ENCODE measurements at regions not wholly inside any gene's neighbourhood (a gene's known extent, or its start where the extent isn't known, plus 50 kb on each side); places are given as distances from the start of the nearest gene placed in this dataset.

- no peak for TF ChIP-seq POLR2AphosphoS5 (IDR thresholded peaks at IDR 0.05; ENCODE audit: low read length)
- no peak for TF ChIP-seq NRF1 (conservative IDR thresholded peaks at IDR 0.05; ENCODE audit: low read depth, low read length)
- TF ChIP-seq, protein P1, sequence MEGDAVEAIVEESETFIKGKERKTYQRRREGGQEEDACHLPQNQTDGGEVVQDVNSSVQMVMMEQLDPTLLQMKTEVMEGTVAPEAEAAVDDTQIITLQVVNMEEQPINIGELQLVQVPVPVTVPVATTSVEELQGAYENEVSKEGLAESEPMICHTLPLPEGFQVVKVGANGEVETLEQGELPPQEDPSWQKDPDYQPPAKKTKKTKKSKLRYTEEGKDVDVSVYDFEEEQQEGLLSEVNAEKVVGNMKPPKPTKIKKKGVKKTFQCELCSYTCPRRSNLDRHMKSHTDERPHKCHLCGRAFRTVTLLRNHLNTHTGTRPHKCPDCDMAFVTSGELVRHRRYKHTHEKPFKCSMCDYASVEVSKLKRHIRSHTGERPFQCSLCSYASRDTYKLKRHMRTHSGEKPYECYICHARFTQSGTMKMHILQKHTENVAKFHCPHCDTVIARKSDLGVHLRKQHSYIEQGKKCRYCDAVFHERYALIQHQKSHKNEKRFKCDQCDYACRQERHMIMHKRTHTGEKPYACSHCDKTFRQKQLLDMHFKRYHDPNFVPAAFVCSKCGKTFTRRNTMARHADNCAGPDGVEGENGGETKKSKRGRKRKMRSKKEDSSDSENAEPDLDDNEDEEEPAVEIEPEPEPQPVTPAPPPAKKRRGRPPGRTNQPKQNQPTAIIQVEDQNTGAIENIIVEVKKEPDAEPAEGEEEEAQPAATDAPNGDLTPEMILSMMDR (IDR thresholded peaks at IDR 0.05 in 2 of 3, conservative IDR thresholded peaks at IDR 0.05 in 1 of 3; ENCODE audit: control insufficient read depth in 2 of 3, extremely low read depth in 1 of 3, insufficient read depth in 1 of 3, low read depth in 3 of 3, low read length in 3 of 3), result no peak
- TF ChIP-seq, protein P2, sequence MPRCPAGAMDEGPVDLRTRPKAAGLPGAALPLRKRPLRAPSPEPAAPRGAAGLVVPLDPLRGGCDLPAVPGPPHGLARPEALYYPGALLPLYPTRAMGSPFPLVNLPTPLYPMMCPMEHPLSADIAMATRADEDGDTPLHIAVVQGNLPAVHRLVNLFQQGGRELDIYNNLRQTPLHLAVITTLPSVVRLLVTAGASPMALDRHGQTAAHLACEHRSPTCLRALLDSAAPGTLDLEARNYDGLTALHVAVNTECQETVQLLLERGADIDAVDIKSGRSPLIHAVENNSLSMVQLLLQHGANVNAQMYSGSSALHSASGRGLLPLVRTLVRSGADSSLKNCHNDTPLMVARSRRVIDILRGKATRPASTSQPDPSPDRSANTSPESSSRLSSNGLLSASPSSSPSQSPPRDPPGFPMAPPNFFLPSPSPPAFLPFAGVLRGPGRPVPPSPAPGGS (IDR thresholded peaks at IDR 0.05; ENCODE audit: borderline replicate concordance, insufficient read depth, low read depth, low read length, poor library complexity, severe bottlenecking), result no peak
- TF ChIP-seq NFIC (IDR thresholded peaks at IDR 0.05; ENCODE audit: low read depth, low read length), result no peak
- TF ChIP-seq BCLAF1 (IDR thresholded peaks at IDR 0.05), result no peak
- no peak for TF ChIP-seq GABPA (IDR thresholded peaks at IDR 0.05; ENCODE audit: low read depth)
- TF ChIP-seq, protein P3, sequence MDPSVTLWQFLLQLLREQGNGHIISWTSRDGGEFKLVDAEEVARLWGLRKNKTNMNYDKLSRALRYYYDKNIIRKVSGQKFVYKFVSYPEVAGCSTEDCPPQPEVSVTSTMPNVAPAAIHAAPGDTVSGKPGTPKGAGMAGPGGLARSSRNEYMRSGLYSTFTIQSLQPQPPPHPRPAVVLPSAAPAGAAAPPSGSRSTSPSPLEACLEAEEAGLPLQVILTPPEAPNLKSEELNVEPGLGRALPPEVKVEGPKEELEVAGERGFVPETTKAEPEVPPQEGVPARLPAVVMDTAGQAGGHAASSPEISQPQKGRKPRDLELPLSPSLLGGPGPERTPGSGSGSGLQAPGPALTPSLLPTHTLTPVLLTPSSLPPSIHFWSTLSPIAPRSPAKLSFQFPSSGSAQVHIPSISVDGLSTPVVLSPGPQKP (IDR thresholded peaks at IDR 0.05; ENCODE audit: low read depth, low read length), result no peak
- TF ChIP-seq TCF12 (IDR thresholded peaks at IDR 0.05; ENCODE audit: low read depth, low read length), result no peak
- TF ChIP-seq MYC (IDR thresholded peaks at IDR 0.05; ENCODE audit: insufficient read depth, insufficient read length, insufficient replicate concordance, low read length, severe bottlenecking), result no peak
- TF ChIP-seq CEBPB (IDR thresholded peaks at IDR 0.05; ENCODE audit: borderline replicate concordance in 1 of 2, low read depth in 2 of 2, low read length in 2 of 2), result no peak
- TF ChIP-seq MEF2A (IDR thresholded peaks at IDR 0.05; ENCODE audit: insufficient read depth, low read depth, low read length), result no peak
- no peak for TF ChIP-seq TCF7 (IDR thresholded peaks at IDR 0.05; ENCODE audit: borderline replicate concordance)
These were observed 740.6 kb downstream of the KCNT2 start for GRCh38 chr1:195867638-195868037.
